GM23338 (cell line): ENCODE measurements at regions not wholly inside any gene's neighbourhood (a gene's known extent, or its start where the extent isn't known, plus 50 kb on each side); places are given as distances from the start of the nearest gene placed in this dataset.

ENCODE experiments used
- CREB1 ChIP-seq: fragments of 250-450 bp; sonication (Bioruptor Pico); IDR thresholded peaks from 2 replicates; pipeline ENCODE4 v1.5.0; 2020; ENCODE audit warnings: low read depth, mild to moderate bottlenecking, moderate library complexity
- ETS1 ChIP-seq: IDR thresholded peaks from 2 replicates; pipeline ENCODE4 v1.6.1; 2016; ENCODE audit warnings: antibody characterized with exemption
- EZH2 ChIP-seq: fragments of 200-600 bp; sonication (generic); IDR thresholded peaks from one replicate; pipeline ENCODE4 v1.8.0; 2017; ENCODE audit warnings: antibody characterized with exemption, mild to moderate bottlenecking, low read depth; ENCODE audit not compliant: unreplicated experiment
- EZH2phosphoT487 ChIP-seq: fragments of 200-600 bp; sonication (generic); IDR thresholded peaks from one replicate; pipeline ENCODE4 v1.8.1; 2018; ENCODE audit warnings: antibody characterized with exemption; ENCODE audit not compliant: unreplicated experiment
- JUNB ChIP-seq: IDR thresholded peaks from one replicate; pipeline ENCODE4 v1.6.1; 2016; ENCODE audit warnings: antibody characterized with exemption; ENCODE audit not compliant: unreplicated experiment
- NANOG ChIP-seq: IDR thresholded peaks from 2 replicates; pipeline ENCODE4 v1.6.1; 2016; ENCODE audit warnings: antibody characterized with exemption, borderline replicate concordance
- POLR2AphosphoS5 ChIP-seq: IDR thresholded peaks from 2 replicates; pipeline ENCODE4 v1.6.1; 2016; ENCODE audit warnings: antibody characterized with exemption, low read depth
- REST ChIP-seq: IDR thresholded peaks from one replicate; pipeline ENCODE4 v1.6.1; 2018; ENCODE audit warnings: antibody characterized with exemption; ENCODE audit not compliant: unreplicated experiment
- STAT1 ChIP-seq: IDR thresholded peaks from one replicate; pipeline ENCODE4 v1.6.1; 2016; ENCODE audit warnings: antibody characterized with exemption; ENCODE audit not compliant: unreplicated experiment
- ZNF114 ChIP-seq: fragments of 250-450 bp; sonication (Bioruptor Pico); IDR thresholded peaks from 2 replicates; pipeline ENCODE4 v1.5.0; 2020; ENCODE audit warnings: mild to moderate bottlenecking, moderate library complexity
- ZNF331 ChIP-seq: fragments of 250-450 bp; sonication (Bioruptor Pico); IDR thresholded peaks from 2 replicates; pipeline ENCODE4 v1.5.0; 2020; ENCODE audit warnings: low read depth, mild to moderate bottlenecking, moderate library complexity
- TF ChIP-seq, protein P1 (sequence below), 2 experiments: fragments of 200-600 bp in 1 of 2; sonication (generic) in 1 of 2; conservative IDR thresholded peaks; 2 replicates each; pipeline versions ENCODE4 v1.5.1 to v1.6.1; 2016 to 2017; ENCODE audit warnings: antibody characterized with exemption in 2 of 2, low read depth in 2 of 2, mild to moderate bottlenecking in 2 of 2, moderate library complexity in 1 of 2

- TF ChIP-seq, protein P1, sequence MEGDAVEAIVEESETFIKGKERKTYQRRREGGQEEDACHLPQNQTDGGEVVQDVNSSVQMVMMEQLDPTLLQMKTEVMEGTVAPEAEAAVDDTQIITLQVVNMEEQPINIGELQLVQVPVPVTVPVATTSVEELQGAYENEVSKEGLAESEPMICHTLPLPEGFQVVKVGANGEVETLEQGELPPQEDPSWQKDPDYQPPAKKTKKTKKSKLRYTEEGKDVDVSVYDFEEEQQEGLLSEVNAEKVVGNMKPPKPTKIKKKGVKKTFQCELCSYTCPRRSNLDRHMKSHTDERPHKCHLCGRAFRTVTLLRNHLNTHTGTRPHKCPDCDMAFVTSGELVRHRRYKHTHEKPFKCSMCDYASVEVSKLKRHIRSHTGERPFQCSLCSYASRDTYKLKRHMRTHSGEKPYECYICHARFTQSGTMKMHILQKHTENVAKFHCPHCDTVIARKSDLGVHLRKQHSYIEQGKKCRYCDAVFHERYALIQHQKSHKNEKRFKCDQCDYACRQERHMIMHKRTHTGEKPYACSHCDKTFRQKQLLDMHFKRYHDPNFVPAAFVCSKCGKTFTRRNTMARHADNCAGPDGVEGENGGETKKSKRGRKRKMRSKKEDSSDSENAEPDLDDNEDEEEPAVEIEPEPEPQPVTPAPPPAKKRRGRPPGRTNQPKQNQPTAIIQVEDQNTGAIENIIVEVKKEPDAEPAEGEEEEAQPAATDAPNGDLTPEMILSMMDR (conservative IDR thresholded peaks at IDR 0.05; ENCODE audit: low read depth in 2 of 2) = no peak
- TF ChIP-seq POLR2AphosphoS5 = no peak
- TF ChIP-seq CREB1 = no peak
- TF ChIP-seq EZH2phosphoT487 = no peak
- TF ChIP-seq EZH2 = no peak
- TF ChIP-seq ZNF114 (CRISPR knock-in tag) = no peak
- TF ChIP-seq REST = no peak
- TF ChIP-seq ETS1 = no peak
- TF ChIP-seq STAT1 = no peak
- no peak for TF ChIP-seq JUNB
- no peak for TF ChIP-seq ZNF331 (CRISPR knock-in tag)
- no peak for TF ChIP-seq NANOG
Observed at GRCh38 chr10:3616880-3617279, 168.1 kb downstream of the KLF6 start.
